ENCODE measurements at regions not wholly inside any gene's neighbourhood (a gene's known extent, or its start where the extent isn't known, plus 50 kb on each side); places are given as distances from the start of the nearest gene placed in this dataset.

DNA sequence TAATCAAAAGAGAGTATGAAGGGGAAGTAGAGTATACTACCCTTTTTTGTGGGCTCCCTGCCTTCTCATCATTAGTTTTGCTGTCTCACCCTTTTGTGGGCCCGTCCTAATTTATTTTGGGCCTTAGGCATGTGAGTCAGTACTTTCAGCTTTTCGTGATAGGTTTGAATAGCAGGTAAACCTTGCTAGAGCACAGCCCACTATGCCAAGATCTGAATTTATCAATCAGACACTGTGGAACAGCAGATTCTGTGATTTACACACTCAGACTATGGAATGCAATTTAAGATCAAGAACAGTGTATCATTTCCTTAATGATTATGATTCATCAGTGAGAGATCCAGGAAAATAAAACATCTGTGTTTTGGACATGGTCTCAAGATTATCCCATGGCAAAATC, 1117.1 kb downstream of the KHDRBS2 start:
- TF ChIP-seq, protein P1, sequence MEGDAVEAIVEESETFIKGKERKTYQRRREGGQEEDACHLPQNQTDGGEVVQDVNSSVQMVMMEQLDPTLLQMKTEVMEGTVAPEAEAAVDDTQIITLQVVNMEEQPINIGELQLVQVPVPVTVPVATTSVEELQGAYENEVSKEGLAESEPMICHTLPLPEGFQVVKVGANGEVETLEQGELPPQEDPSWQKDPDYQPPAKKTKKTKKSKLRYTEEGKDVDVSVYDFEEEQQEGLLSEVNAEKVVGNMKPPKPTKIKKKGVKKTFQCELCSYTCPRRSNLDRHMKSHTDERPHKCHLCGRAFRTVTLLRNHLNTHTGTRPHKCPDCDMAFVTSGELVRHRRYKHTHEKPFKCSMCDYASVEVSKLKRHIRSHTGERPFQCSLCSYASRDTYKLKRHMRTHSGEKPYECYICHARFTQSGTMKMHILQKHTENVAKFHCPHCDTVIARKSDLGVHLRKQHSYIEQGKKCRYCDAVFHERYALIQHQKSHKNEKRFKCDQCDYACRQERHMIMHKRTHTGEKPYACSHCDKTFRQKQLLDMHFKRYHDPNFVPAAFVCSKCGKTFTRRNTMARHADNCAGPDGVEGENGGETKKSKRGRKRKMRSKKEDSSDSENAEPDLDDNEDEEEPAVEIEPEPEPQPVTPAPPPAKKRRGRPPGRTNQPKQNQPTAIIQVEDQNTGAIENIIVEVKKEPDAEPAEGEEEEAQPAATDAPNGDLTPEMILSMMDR (IDR thresholded peaks at IDR 0.05), result no peak
- no peak for TF ChIP-seq POLR2A (IDR thresholded peaks at IDR 0.05)

Measured in heart left ventricle (tissue), 13 donors.